GM19452 (cell line): ENCODE measurements at regions not wholly inside any gene's neighbourhood (a gene's known extent, or its start where the extent isn't known, plus 50 kb on each side); places are given as distances from the start of the nearest gene placed in this dataset.
"Not testable (repeated sequence)": the region's sequence is repeated elsewhere in the genome, so short reads cannot be mapped to it uniquely, and the experiment has no call there.

Experiments
- ATAC-seq: cut with Tn5 transposase; IDR thresholded peaks from one replicate; pipeline ENCODE4 v1.9.1; 2021; ENCODE audit not compliant: unreplicated experiment

DNA sequence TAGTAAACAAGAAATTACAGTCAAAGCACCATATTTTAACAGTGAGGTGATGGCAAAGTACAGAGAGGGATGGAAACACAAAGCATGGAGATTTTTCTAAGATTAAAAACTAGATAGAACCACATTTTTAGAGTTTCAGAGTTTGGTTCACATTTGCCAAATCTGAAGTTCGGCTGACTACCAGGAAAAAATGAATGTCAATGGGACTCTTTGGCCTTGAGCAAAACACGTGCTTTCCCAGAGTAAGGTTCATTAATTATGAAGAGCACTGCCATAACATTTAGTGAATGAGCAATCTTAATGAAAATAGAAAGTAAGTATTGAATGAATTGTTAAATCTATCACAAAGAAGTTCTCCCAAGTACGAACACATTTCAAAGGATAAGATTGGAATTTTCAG is 571.2 kb upstream of the VRK2 start:
- no peak for ATAC-seq

DNA sequence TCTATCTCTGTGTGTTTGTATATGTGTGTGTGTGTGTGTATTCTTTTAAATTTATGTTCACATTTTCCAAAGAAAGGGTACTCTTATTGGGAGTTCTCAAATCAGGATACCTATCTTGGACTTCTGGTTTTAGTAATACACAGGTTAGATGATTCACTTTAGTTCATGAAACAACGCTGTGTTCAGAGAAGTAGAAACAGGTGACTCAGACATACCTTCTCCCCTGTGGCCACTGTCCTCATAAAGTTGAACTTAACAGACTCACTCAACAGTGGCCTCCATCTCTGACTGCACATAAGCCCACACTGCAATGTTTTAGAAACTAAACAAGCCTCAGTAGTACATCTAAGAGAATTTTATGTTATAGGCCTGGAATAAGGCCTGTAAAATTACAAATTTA is 566.6 kb upstream of the VRK2 start:
- ATAC-seq, result no peak

DNA sequence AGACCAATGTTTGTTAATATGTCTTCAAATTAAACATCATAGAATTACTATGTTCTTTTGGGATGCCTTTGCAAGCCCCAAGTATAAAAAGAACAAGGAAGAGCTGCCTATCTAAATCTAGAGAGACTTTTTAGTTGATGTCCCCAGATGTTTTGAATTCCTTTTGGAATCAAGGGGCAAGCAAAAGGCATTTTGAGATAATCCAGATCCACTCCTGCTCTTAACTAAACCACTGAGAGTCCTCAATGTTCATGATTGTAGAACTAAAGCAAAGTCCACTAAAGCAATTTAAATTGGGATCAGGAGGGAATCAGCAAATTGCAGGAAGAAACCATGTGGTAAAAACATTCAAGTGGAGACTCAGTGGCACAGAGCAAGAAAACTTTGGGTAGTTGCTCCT is 558.5 kb upstream of the VRK2 start:
- ATAC-seq, result no peak

DNA sequence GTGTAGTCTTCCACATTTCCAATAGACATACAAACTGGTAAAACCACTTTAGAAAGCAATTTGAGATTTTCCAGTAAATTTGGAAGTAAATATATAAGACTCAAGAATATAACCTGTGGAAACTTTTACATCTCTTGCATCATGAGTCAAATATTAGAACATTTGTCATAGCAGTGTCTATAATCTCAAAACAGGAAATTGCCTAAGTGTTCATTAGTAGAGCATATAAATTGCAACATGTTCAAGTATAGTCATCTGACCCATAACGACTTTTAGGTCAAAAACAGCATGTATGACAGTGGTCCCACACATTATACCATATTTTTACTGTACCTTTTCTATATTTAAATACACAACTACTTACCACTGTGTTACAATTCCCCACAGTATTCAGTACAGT is 555.9 kb upstream of the VRK2 start:
- no peak for ATAC-seq

DNA sequence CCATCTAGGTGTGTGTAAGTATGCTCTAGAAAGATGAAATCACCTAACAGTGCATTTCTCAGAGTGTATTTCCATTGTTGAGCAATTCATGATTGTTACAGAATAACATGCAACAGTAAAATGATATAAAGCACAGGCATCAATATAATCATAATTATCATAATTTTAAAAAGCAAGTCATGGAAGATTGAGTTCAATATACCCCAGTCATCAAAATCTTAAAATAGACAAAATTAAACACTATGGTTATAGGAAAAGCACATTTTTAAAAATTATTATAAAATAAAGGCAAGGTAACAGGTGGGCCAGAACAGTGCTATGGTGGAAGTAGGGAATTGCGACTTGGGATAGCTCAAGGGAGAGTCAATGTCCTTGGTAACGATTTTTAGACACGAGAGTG is 555.4 kb upstream of the VRK2 start:
- ATAC-seq, result no peak

DNA sequence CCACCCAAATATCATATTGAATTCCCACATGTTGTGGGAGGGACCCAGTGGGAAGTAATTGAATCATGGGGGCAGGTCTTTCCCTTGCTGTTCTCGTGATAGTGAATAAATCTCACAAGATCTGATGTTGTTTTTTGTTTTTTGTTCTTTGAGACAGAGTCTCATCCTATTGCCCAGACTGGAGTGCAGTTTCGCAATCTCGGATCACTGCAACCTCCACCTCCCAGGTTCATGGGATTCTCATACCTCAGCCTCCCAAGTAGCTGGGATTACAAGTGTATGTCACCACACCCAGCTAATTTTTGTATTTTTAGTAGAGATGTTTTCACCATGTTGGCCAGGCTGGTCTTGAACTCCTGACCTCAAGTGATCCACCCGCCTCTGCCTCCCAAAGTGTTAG is 552.6 kb upstream of the VRK2 start:
- not testable (repeated sequence) for ATAC-seq

DNA sequence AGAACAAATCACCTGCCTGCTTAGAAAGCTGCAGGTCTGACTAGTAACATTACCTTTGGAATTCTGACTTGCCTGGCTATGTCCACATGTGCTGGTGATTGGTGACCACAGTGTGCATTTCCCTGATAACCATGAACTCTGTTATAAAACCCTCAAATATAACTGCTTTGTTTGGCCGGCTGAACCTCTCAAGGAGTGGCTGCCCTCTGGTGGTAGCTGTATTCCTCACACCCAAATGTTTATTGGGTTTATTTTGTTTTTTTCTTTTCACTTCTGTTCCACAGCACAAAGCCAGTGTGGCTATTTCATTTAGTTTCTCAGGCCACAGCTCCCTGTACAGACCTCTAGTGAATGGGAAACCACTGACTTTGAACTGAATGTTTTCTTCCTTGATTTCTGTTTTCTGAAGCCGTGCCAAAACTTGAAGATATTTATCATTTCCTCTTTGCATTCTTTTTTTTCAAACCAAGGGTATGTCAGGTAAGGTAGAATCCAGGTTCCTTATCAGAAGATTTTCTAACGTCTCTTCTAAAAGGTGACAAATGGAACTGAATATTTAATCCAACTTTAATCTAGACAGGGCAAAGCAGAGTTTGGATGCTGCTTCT is 549.0 kb upstream of the VRK2 start:
- ATAC-seq, result no peak

DNA sequence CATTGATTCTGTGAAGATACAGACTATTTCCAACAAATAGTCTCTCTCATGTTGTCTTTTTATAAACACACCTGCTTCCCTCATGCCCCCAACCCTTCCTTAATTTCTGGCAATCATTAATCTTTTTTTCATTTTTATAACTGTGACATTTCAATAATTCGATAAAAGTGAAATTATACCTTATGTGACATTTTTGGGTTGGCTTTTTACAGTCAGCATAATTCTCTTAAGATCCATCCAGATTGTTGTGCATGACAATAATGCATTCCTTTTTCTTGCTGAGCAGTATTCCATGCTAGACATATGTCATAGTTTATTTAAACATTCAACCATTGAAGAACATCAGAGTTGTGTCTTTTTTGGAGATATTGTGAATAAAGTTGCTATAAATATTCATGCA is 541.8 kb upstream of the VRK2 start:
- ATAC-seq, result no peak

DNA sequence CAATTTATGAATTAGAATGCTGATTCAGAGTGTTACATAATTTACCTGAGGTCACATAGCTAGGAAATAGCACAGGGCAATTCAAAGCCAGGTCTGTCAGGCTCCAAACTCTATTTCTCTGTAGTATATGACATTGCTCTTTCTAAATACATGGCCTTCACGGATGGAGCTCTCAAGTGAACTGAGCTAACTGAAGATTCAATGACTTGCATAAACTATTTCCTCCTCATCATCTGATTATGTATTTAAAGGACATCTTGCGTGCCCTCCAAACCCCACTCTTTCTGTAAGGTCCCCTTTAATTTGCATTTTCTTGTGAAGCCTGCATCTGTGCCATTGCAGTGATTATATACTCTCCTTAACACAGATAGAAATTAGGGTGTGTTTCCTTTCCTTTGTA is 537.4 kb upstream of the VRK2 start:
- no peak for ATAC-seq

DNA sequence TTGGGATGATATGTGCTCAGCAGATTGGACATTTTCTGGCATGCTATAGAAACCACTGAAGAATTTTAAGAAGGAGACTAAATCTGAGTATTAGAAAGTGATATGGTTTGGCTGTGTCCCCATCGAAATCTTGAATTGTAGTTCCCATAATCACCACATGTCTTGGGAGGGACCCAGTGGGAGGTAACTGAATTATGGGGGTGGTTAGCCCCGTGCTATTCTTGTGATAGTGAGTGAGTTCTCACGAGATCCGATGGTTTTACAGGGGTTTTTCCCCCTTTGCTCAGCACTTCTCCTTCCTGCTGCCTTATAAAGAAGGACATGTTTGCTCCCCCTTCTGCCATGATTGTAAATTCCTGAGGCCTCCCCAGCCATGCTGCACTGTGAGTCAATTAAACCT is 535.9 kb upstream of the VRK2 start:
- no peak for ATAC-seq

DNA sequence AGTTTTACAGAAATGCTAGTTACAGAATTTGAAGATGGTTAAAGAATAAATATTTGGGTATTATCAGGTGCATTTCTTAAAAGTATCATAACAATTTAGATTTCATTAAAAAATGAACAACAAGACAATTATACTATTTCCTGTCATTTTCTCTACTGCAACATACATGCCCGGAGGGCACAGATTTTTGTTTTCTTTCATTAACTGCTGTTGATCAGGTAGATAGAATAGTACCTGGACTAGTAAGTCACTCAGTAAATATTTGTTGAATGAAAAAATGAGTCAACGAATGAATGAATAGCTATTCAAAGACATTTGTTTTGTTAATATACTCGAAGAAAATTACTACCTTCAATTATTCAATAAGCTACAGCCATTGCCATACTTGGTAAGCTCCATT is 531.2 kb upstream of the VRK2 start:
- ATAC-seq, result no peak

DNA sequence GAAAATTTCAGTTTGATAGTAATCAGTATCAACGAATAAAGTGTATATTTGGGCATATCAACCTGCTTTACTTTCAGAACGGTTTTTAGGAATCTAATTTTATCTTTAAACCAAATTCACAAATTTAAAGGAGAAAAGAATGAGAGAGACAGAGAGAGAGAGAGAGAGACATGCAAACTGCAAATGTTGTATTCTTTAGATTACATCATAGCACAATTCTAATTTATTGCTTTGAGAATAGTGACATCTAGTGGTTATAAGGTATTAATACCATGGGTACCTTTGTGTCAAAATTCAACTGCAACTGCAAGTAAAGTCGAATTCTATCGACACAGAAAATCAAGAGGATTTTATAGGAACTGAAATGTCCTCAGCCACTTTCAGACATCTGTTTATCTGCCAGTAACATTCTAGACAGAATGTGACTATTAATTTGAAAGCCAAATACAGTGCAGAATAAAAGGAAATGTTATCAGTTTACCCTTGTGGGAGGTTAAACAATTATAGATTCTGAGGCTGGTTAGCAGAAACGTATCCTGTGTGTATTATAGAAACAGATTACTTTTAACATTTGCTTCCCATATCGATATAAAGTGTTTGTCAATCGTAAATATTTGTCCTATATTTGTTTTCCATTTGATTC is 529.8 kb upstream of the VRK2 start:
- peak; percentile 85 for ATAC-seq

DNA sequence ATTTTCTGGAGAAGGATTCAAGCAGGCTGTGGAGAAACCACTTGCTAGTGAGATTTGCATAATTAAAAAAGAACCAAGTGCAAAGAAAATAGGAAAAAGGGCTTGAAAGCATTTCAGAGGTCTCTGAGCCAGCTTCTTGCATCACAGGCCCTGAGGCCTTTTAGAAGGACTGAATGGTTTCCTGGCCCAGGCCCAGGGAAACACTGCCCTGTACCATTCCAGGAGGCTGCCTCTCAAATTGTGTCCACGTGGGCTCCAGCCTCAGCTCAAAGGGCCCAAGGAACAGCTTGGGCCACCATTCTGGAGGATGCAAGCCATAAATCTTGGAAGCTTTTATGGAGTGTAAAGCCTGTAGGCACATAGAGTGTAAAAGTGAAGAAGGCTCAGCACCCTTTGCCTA is 523.3 kb upstream of the VRK2 start:
- ATAC-seq, result no peak

DNA sequence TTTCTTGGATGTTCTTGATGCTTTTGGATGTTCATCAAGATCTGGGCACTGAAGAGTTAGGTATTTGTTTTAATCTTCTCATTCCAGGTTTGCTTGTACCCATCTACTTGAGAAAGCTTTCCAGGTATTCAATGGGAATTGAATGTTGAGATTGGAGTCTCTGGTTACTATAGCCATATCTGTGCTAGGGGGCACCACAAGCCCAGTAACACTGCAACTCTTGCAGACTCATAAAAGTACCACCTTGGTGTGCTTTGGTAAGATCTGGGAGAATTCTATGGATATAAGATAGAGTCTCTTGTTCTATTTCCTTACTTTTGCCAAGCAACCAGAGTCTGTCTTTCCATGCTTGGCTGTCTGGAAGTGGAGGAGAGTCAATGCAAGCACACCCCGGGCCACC is 518.9 kb upstream of the VRK2 start:
- ATAC-seq, result no peak

DNA sequence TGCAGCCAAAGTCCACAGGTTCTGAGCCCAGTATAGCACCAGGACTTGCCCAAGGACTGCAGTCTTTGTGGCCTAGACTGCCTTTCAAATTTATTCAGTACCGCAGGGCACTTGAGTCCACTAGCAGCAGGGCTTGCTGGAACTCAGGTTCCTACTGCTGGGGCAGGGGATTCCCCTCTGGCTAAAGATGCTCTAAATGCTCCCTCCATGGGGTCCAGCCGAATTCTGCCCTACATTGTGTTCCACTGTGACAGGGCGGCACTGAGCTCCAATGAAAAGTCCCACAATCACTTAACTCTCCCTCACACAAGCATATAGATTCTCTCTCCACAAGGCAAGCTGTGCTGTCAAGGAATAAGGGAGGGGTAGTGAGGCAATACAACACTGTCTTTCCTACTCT is 518.1 kb upstream of the VRK2 start:
- ATAC-seq, result no peak

DNA sequence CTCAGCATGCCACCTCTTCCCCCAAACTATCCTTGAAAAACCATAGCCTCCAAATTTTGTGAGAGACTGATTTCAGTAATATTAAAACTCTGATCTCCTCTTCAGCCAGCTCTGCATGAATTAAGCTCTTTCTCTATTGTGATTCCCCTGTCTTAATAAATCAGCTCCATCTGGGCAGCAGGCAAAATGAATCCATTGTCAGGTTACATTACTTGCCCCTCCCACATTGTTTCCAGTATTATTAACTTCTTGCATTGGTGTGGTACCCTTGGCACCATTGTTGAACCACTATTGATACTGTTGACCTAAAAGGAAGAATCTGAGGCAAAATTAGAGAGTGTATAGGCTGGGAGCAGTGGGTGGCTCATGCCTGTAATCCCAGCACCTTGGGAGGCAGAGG is 512.2 kb upstream of the VRK2 start:
- ATAC-seq, result no peak

DNA sequence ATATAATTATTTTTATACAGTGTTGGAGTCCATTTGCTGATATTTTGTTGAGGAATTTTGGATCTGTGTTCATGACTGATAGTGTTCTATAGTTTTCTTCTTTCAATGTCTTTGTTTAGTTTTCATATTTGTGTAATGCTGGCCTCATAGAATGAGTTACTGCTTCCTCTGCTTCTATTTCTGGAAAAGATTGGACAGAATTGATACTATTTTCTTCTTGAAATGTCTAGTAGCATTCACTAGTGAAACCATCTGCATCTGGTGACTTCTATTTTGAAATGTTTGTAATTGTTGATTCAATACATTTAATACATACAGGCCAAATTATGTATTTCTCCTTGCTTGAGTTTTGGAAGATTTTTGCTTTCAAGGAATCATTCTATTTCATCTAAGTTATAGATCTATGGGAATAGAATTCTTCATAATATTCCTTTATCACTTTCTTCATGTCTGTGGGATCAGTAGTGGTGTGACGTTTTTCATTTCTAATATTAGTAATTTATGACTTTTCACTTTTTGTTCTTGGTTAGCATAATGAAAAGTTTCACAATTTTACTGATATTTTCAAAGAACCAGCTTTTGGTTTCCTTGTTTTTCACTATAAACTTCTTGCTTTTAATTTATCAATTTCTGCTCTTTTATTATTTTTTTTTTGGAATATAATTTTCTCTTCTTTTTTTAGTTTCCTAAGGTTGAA is 509.9 kb upstream of the VRK2 start:
- peak; percentile 53 for ATAC-seq

DNA sequence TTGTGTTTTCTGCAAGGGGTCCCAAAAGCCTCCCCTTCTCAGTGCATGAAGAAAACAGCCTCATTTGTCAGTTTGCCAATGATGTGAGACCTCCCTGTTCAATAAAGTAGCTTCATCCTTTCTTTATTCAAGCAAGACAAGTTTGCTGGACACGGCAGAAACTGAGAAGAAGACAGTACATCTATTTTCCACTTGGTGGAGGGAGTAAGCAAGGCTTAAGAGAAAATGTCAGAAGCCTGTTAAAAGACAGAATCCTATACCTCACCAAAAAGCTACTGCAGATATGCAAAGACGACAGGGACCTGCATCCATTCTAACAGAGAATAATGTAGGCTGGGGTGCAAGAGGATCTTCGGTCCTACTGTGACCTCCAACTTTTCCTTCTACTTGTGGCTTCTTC is 506.8 kb upstream of the VRK2 start:
- ATAC-seq, result no peak

DNA sequence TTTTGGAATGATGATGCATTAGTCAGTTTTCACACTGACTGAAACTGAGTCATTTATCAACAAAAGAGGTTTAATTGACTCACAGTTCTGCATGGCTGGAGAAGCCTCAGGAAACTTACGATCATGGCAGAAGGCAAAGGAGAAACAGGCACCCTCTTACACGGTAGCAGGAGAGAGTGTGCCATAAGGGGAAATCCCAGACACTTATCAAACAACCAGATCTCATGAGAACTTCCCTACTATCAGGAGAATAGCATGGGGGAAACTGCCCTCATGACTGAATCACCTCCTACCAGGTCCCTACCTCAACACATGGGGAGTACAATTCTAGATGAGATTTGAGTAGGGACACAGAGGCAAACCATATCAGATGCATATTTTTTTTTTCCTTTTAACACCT is 504.5 kb upstream of the VRK2 start:
- no peak for ATAC-seq

DNA sequence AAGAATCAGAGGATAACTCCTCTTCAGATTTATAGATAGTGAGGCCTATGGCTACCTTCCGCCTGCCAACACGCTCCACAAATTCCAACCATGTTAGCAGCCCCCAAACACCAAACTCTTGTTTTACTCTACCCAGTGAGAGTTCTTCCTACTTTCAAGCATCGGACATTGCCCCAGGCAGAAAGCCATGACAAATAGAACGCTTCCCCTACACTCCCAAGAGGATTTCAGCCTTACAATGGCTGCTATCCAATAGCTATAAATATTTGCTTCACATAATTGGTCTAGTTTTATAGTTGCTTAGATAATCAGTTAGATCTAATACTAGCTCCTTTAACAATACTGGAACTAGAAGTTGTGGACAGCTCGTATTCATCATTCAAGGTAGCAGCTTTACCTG is 503.4 kb upstream of the VRK2 start:
- ATAC-seq, result no peak

DNA sequence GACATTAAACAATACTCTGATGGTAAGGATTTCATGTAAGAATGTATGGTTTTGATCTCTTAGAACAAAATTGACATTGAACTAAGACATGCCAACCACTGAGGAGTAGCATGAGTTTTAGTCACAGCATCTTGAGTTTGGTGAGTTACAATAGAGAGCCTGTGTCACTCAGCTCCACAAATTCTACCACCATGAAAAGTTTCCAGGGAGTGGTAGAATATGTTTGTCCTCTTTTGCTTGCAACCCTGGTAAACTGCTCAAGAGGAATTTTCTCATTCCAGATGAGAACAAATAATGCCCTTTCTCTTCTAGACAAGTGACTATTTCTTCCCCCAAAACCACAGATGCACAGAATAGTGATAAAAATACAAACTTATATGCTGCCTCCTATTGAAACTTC is 502.0 kb upstream of the VRK2 start:
- no peak for ATAC-seq

DNA sequence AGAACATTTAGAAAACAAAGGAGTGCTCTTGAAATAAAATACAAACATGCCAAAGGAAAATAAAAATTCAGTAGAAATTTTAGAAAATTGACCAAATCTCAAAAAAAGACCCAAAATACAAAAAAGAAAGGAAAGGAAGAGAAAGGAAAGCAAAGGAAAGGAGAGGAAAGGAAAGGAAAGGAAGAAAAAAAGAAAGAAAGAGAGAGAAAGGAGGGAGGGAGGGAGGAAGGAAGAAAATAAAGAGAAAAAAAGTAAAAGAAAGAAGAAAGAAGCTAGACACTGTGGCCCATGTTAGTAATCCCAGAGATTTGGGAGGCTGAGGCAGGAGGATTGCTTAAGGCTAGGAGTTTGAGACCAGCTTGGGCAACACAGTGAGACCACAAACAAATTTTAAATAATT is 500.1 kb upstream of the VRK2 start:
- ATAC-seq, result no peak

DNA sequence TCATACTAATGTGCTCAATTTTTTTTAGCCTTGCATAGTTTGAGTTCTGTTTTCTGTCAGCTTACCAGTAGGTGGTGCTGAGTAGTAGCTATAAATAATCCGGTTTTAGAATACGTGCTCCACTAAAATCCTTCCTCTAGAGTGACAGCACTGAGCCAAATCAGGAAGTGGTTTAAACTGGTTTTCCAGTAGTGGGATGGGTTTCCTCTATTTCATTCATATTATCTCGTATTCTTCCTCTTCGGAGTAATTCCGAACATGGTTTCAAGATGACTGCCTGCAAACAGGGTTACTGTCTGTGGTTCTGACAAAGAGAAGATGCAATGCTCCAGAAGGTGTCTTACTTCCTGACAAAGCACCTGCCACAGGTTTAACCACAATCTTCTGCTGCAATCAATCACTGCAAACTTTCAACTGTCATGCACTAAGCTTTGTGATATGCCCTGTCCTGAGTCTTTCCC is 496.9 kb upstream of the VRK2 start:
- ATAC-seq, result peak; percentile 60
